ENCODE measurements at regions not wholly inside any gene's neighbourhood (a gene's known extent, or its start where the extent isn't known, plus 50 kb on each side); places are given as distances from the start of the nearest gene placed in this dataset.

GRCh38 chr10:30536578-30536977, 93.0 kb downstream of the LYZL2 start:
- Histone ChIP-seq H4K20me1 (ENCODE audit: insufficient read depth) (no peaks in the 10 kb centered on the region), H3K4me1 (ENCODE audit: low read depth, poor library complexity, severe bottlenecking) (no peaks in the 10 kb centered on the region), H3K27me3 (ENCODE audit: insufficient read depth, low read depth) (no peaks in the 10 kb centered on the region), H2AFZ (ENCODE audit: low read depth) (peak overlapping the region; percentile 38; the same call in 1 of the 2 replicates), H3K27ac (no peak overlapping the region), H3K4me2 (no peak overlapping the region), H3K79me2 (ENCODE audit: insufficient read depth, low read depth) (no peaks in the 10 kb centered on the region), H3K4me3 (IDR thresholded peaks at IDR 0.05; ENCODE audit: insufficient read depth, low read depth, low read length) (no peak overlapping the region), H3K36me3 (ENCODE audit: insufficient read depth) (no peaks in the 10 kb centered on the region), H3K9ac (no peak overlapping the region)
- no peak for TF ChIP-seq CTCF (conservative IDR thresholded peaks at IDR 0.05; ENCODE audit: low read depth, low read length)

- Histone ChIP-seq H4K20me1 (ENCODE audit: insufficient read depth) (no peaks in the 10 kb centered on the region), H3K4me1 (ENCODE audit: low read depth, poor library complexity, severe bottlenecking) (no peaks in the 10 kb centered on the region), H3K36me3 (ENCODE audit: insufficient read depth) (no peaks in the 10 kb centered on the region), H3K4me3 (IDR thresholded peaks at IDR 0.05; ENCODE audit: insufficient read depth, low read depth, low read length) (no peak overlapping the region), H3K4me2 (no peak overlapping the region), H3K27ac (no peak overlapping the region), H3K79me2 (ENCODE audit: insufficient read depth, low read depth) (no peaks in the 10 kb centered on the region), H3K9ac (no peak overlapping the region), H2AFZ (ENCODE audit: low read depth) (no peak overlapping the region), H3K27me3 (ENCODE audit: insufficient read depth, low read depth) (no peaks in the 10 kb centered on the region)
- TF ChIP-seq CTCF (conservative IDR thresholded peaks at IDR 0.05; ENCODE audit: low read depth, low read length), result no peak
Measured at GRCh38 chr10:30535677-30536076, 93.9 kb downstream of the LYZL2 start.

GRCh38 chr10:30534465-30535144, 94.9 kb downstream of the LYZL2 start:
- Histone ChIP-seq H3K4me2 (no peak overlapping the region), H3K79me2 (ENCODE audit: insufficient read depth, low read depth) (no peaks in the 10 kb centered on the region), H3K9ac (no peak overlapping the region), H4K20me1 (ENCODE audit: insufficient read depth) (no peaks in the 10 kb centered on the region), H3K27me3 (ENCODE audit: insufficient read depth, low read depth) (no peaks in the 10 kb centered on the region), H3K27ac (no peak overlapping the region), H3K4me1 (ENCODE audit: low read depth, poor library complexity, severe bottlenecking) (peaks cover 2% of the 10 kb centered on the region), H3K36me3 (ENCODE audit: insufficient read depth) (no peaks in the 10 kb centered on the region), H3K4me3 (IDR thresholded peaks at IDR 0.05; ENCODE audit: insufficient read depth, low read depth, low read length) (no peak overlapping the region), H2AFZ (ENCODE audit: low read depth) (peak overlapping the region; percentile 57; the same call in 1 of the 2 replicates)
- peak; percentile 93 for TF ChIP-seq CTCF (conservative IDR thresholded peaks at IDR 0.05; ENCODE audit: low read depth, low read length)

- Histone ChIP-seq H3K4me2 (no peak overlapping the region), H3K4me1 (ENCODE audit: low read depth, poor library complexity, severe bottlenecking) (peaks cover 9% of the 10 kb centered on the region), H3K27me3 (ENCODE audit: insufficient read depth, low read depth) (no peaks in the 10 kb centered on the region), H3K79me2 (ENCODE audit: insufficient read depth, low read depth) (no peaks in the 10 kb centered on the region), H3K4me3 (IDR thresholded peaks at IDR 0.05; ENCODE audit: insufficient read depth, low read depth, low read length) (no peak overlapping the region), H2AFZ (ENCODE audit: low read depth) (no peak overlapping the region), H4K20me1 (ENCODE audit: insufficient read depth) (no peaks in the 10 kb centered on the region), H3K36me3 (ENCODE audit: insufficient read depth) (no peaks in the 10 kb centered on the region), H3K27ac (no peak overlapping the region), H3K9ac (no peak overlapping the region)
- TF ChIP-seq CTCF (conservative IDR thresholded peaks at IDR 0.05; ENCODE audit: low read depth, low read length), result no peak
Measured at GRCh38 chr10:30531751-30532530, 97.6 kb downstream of the LYZL2 start.

All from KMS-11 (cell line).